Activated naive CD8-positive, alpha-beta T cell treated with anti-CD3 and anti-CD28 coated beads, Interleukin-2, amount 10 ng/mL, durations not matched to agents 7 days and 5 days (primary cell): ENCODE measurements at regions not wholly inside any gene's neighbourhood (a gene's known extent, or its start where the extent isn't known, plus 50 kb on each side); places are given as distances from the start of the nearest gene placed in this dataset.

Source experiments
- ATAC-seq: fragments of 150-1000 bp; cut with Tn5 transposase; one replicate; pipeline ENCODE4 v1.10.0; 2021; ENCODE audit warnings: low read depth, moderate library complexity
- POLR2A ChIA-PET: fragments of 350-600 bp; sonication (Branson Sonifier 250); formaldehyde crosslinking; loops from one replicate; lab custom pipeline; 2021; ENCODE audit warnings: antibody characterized with exemption; lab: Charles Lee
- DNase-seq: peaks from one replicate; pipeline ENCODE4 v3.0.0; 2021
- H3K27ac Mint-ChIP-seq: one replicate; pipeline ENCODE4 v1.8.0; 2022; ENCODE audit warnings: mild to moderate bottlenecking, mixed read lengths
- H3K27me3 Mint-ChIP-seq: one replicate; pipeline ENCODE4 v1.8.0; 2022; ENCODE audit warnings: mild to moderate bottlenecking, moderate library complexity, mixed read lengths
- H3K36me3 Mint-ChIP-seq: one replicate; pipeline ENCODE4 v1.8.0; 2021; ENCODE audit warnings: mild to moderate bottlenecking, mixed read lengths
- H3K4me1 Mint-ChIP-seq: one replicate; pipeline ENCODE4 v1.8.0; 2021; ENCODE audit warnings: mixed read lengths
- H3K4me3 Mint-ChIP-seq: one replicate; pipeline ENCODE4 v1.8.0; 2022; ENCODE audit warnings: mild to moderate bottlenecking, moderate library complexity, mixed read lengths
- H3K9me3 Mint-ChIP-seq: one replicate; pipeline ENCODE4 v1.8.0; 2021; ENCODE audit warnings: mixed read lengths

DNA sequence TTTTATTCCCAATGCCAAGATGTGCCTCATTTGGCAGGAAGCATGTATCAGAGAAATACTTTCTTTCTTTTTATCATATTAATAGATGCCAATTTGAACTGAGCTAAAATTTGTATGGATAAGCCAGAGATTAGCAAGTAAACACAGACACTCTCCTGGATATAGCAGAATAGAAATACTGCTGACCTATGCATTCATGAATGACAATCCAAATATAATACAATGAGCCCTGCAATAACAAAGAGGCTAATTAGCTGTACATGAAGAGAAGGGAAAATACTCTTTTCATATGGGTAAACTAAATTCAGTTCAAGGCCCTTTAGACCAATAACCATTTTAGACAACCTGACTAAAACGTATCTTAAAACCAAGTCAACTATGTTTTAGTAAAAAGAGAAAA is 388.1 kb upstream of the NR5A2 start:
- peaks cover 4% of the 10 kb centered on the region for H3K9me3 Mint-ChIP-seq
- H3K4me1 Mint-ChIP-seq = no peaks in the 10 kb centered on the region
- POLR2A ChIA-PET = no interaction called here
- no peak overlapping the region for H3K4me3 Mint-ChIP-seq
- no peak for ATAC-seq
- H3K36me3 Mint-ChIP-seq = no peaks in the 10 kb centered on the region
- peaks cover 2% of the 10 kb centered on the region for H3K27me3 Mint-ChIP-seq
- H3K27ac Mint-ChIP-seq = no peak overlapping the region
- DNase-seq = no peak

DNA sequence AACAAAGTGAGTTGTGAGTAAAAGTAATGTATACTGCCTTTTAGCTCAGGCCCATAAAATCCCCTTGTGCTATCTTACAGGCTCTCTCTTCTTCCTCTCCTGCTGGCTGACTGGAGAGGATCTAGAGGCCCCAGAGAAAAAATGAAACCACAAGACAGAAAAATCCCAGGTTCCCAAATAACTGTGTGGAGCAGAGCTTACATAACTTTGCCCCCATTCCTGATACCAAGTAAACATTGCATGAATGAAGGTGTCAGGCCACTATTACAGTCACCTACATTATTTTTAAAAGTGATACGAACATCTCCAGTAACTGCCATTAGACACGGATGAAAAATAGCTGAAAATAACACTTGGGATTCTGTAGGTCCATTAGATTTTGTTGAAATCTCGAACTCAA is 386.0 kb upstream of the NR5A2 start:
- Mint-ChIP-seq H3K9me3 (peaks cover 4% of the 10 kb centered on the region), H3K4me3 (no peak overlapping the region), H3K27ac (no peak overlapping the region), H3K27me3 (peaks cover 4% of the 10 kb centered on the region), H3K4me1 (no peaks in the 10 kb centered on the region), H3K36me3 (no peaks in the 10 kb centered on the region)
- ATAC-seq = no peak
- no peak for DNase-seq
- POLR2A ChIA-PET = no interaction called here

DNA sequence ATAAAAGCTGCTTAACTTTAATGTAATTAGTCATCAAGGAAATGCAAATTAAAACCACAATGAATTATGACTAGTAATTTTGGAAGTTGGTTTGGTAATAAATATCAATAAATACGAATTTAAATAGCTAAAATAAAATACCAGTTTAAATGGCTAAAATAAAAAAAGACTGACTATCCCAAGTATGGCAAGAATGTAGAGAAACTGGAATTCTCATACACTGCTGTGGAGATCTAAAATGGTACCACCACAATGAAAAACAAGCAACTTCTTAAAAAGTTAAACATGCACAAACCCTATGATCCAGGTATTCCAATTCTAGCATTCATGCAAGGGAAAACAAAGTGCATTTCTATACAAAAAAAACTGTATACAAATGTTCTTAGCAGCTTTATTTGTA is 382.6 kb upstream of the NR5A2 start:
- Mint-ChIP-seq H3K27me3 (peaks cover 2% of the 10 kb centered on the region), H3K4me1 (no peaks in the 10 kb centered on the region), H3K9me3 (peaks cover 9% of the 10 kb centered on the region), H3K36me3 (no peaks in the 10 kb centered on the region), H3K27ac (no peak overlapping the region), H3K4me3 (no peak overlapping the region)
- ATAC-seq (no peak), DNase-seq (no peak)
- POLR2A ChIA-PET = no interaction called here

DNA sequence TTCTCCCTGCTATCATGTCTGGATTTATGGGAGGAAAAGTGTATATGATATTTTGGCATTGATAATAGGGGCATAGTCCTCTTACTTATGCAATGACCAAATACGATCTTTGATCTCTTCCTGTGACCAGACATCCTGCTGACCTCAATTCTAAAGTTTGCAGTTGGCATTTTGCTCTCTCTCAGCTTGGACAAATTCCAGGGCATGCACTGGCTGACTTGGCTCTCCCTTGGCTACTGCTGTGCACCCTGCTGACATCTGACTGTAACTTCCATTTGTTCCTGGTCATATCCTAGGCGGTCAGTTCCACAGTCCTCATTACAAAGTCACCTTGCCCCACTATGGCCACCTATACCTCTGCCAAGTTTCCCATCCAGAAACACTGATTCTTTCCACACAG is 380.7 kb upstream of the NR5A2 start:
- Mint-ChIP-seq H3K9me3 (peaks cover 9% of the 10 kb centered on the region), H3K4me1 (no peaks in the 10 kb centered on the region), H3K4me3 (no peak overlapping the region), H3K27me3 (peaks cover 11% of the 10 kb centered on the region), H3K36me3 (no peaks in the 10 kb centered on the region), H3K27ac (no peak overlapping the region)
- no peak for ATAC-seq
- no peak for DNase-seq
- POLR2A ChIA-PET = no interaction called here

DNA sequence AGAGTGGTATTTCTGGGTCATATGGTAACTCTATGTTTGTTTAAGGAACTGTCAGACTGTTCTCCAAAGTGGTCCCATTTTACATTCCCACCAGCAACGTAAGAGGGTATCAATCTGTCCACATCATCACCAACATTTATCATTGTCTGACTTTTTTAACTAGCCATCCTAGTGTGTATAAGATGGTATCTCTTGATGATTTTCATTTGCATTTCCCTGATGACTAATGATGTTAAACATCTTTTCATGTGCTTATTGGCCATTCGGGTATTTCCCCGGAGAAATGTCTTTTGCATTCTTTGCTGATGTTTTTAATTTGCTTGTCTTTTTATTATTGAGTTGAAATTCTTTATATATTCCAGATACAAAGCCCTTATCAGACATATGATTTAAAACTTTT is 370.1 kb upstream of the NR5A2 start:
- H3K4me1 Mint-ChIP-seq = no peaks in the 10 kb centered on the region
- no peak overlapping the region for H3K27ac Mint-ChIP-seq
- POLR2A ChIA-PET = no interaction called here
- H3K4me3 Mint-ChIP-seq = no peak overlapping the region
- H3K36me3 Mint-ChIP-seq = no peaks in the 10 kb centered on the region
- H3K27me3 Mint-ChIP-seq = peaks cover 9% of the 10 kb centered on the region
- H3K9me3 Mint-ChIP-seq = peaks cover 2% of the 10 kb centered on the region
- ATAC-seq (no peak), DNase-seq (no peak)

DNA sequence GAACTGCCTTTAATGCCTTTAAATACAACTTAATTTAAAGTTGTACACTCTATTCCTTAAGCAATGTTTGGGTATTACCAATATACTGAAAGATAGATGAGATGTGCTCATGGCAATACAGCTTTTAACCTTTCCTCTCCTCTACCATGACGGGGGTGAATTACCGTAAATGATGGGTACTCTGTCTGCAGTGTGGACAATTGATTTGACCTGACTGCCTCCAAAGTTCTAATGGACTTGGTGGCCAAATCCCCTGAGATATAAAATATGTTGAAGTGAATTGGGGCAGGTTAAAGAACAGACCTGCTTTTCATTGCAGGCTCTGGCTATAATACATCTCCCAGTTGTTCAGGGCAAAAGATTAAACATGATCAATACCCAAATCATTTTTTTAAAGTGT is 367.4 kb upstream of the NR5A2 start:
- no peak for ATAC-seq
- Mint-ChIP-seq H3K27me3 (peaks cover 17% of the 10 kb centered on the region), H3K36me3 (no peaks in the 10 kb centered on the region), H3K4me1 (no peaks in the 10 kb centered on the region), H3K9me3 (no peaks in the 10 kb centered on the region), H3K4me3 (no peak overlapping the region), H3K27ac (no peak overlapping the region)
- DNase-seq = no peak
- POLR2A ChIA-PET = no interaction called here

DNA sequence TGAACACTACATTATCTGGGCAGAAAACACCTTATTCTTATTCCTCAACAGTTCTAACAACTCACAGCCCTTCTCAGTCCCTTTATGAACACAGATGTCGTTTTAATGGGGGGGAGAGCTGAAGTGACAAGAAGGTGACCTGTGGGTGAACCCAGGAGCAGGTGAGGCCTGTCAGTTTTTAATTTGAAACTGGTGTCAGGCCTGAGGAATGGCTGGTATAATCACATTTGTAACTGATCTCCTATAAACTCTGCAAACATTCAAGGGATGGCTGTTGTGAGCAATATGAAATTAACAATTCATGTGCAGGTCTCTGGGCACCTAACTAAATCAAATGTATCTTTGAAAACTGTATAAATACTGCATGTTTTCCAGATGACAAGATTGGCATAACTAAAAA is 362.1 kb upstream of the NR5A2 start:
- DNase-seq (no peak), ATAC-seq (no peak)
- Mint-ChIP-seq H3K9me3 (no peaks in the 10 kb centered on the region), H3K4me3 (no peak overlapping the region), H3K36me3 (no peaks in the 10 kb centered on the region), H3K27me3 (peaks cover 22% of the 10 kb centered on the region), H3K4me1 (no peaks in the 10 kb centered on the region), H3K27ac (no peak overlapping the region)
- POLR2A ChIA-PET = no interaction called here

DNA sequence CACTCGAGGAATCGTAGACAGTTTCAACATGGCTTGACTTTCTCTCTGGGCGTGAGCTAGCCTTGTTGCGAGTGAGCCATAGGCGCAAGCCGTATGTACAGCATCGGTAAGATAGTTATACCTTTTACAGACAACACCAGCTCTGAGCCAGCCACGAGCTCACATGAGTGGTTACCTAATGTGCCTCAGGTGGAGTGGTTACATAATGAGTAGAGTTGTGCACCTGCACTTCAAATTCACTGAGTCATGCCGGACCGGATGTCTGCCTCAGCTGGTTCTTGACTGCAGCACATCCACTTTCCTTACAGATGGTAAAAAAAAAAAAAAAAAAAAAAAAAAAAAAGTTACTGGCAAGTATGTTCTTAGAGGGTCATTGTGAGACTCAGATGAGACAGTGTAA is 360.4 kb upstream of the NR5A2 start:
- no peak for DNase-seq
- POLR2A ChIA-PET = no interaction called here
- no peak for ATAC-seq
- Mint-ChIP-seq H3K4me3 (no peak overlapping the region), H3K4me1 (no peaks in the 10 kb centered on the region), H3K27ac (no peak overlapping the region), H3K9me3 (no peaks in the 10 kb centered on the region), H3K27me3 (peaks cover 25% of the 10 kb centered on the region), H3K36me3 (no peaks in the 10 kb centered on the region)

DNA sequence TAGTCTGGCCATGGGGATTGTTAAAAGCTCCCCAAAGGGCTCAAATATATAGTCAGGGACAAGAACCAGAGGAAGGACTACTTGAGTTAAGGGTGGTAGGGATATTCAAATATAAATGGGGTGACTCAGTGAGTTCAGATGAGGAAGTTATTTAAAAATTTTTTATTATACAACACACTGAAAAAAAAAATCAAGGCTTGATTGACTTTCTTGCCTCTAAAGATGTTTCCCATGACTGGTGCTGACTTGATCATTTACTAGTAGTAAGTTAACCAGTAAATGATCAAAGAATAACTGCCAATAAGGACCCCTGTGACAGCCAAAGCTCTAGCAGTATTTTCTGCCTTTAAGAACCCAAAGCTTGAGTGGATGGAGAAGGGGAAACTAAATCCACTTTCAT is 357.6 kb upstream of the NR5A2 start:
- Mint-ChIP-seq H3K36me3 (no peaks in the 10 kb centered on the region), H3K4me3 (no peak overlapping the region), H3K27me3 (peaks cover 19% of the 10 kb centered on the region), H3K4me1 (no peaks in the 10 kb centered on the region), H3K27ac (no peak overlapping the region), H3K9me3 (no peaks in the 10 kb centered on the region)
- no peak for ATAC-seq
- no peak for DNase-seq
- POLR2A ChIA-PET = no interaction called here

DNA sequence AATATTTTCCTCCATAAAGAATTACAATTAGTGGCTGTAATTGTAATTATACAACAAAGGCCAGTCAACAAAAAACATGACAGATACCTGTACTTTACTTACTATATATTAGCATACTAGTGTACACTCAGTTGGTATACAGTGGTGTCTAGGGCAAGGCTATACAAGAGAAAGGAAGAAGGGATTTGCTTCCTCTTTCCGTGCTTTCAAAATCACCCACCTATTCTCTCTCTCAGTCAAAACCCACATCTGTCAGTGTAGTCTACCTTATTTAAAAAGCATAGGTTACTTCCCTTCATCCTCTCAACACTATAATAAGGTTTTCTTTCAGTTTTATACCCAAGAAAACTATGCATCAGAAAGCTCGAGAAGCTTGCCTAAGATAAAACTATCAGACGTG is 355.8 kb upstream of the NR5A2 start:
- no peak overlapping the region for H3K27ac Mint-ChIP-seq
- H3K4me1 Mint-ChIP-seq = no peaks in the 10 kb centered on the region
- H3K4me3 Mint-ChIP-seq = no peak overlapping the region
- no peaks in the 10 kb centered on the region for H3K9me3 Mint-ChIP-seq
- H3K27me3 Mint-ChIP-seq = peaks cover 26% of the 10 kb centered on the region
- DNase-seq = no peak
- no peaks in the 10 kb centered on the region for H3K36me3 Mint-ChIP-seq
- no peak for ATAC-seq
- POLR2A ChIA-PET = no interaction called here

DNA sequence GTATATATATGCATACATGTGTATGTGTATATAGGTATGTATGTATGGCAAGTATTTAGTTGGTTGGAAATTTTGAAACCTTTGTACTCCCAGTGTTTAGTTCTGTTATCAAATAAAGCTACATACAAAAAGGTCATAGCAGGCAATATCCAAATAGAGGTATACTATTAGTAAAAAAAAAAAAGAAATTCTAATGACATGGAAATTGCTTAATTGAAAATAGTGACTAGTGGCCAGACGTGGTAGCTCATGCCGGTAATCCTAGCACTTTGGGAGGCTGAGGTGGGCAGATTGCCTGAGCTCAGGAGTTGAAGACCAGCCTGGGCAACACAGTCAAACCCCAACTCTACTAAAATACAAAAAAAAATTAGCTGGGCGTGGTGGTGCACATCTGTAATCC is 351.6 kb upstream of the NR5A2 start:
- POLR2A ChIA-PET = interaction anchor here (0.7 kb wide), 1 partner anchor 15 kb away, joined by 3 read pairs; no protein-coding TSS in a partner anchor
- peaks cover 25% of the 10 kb centered on the region for H3K27me3 Mint-ChIP-seq
- H3K9me3 Mint-ChIP-seq = no peaks in the 10 kb centered on the region
- no peak for DNase-seq
- H3K4me3 Mint-ChIP-seq = no peak overlapping the region
- no peak overlapping the region for H3K27ac Mint-ChIP-seq
- H3K36me3 Mint-ChIP-seq = no peaks in the 10 kb centered on the region
- no peak for ATAC-seq
- no peaks in the 10 kb centered on the region for H3K4me1 Mint-ChIP-seq

DNA sequence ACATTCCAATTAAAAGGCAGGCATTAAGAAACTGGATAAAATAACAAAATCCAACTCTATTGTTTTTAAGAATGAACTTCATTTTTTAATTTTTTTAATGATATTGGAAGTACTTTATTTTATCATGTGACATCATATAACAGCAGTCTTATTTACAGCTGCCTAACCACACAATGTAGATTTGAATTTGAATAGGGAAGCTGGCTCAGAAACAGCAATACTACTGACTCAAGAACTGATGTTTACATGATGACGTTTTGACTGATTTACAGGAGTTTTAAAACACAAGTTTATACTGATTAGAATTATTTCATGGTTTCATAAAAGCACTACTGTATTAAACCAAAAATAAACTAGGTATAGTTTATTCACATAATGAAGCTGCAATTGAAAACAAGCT is 348.7 kb upstream of the NR5A2 start:
- Mint-ChIP-seq H3K27me3 (peaks cover 28% of the 10 kb centered on the region), H3K9me3 (no peaks in the 10 kb centered on the region), H3K27ac (no peak overlapping the region), H3K4me1 (no peaks in the 10 kb centered on the region), H3K36me3 (no peaks in the 10 kb centered on the region), H3K4me3 (no peak overlapping the region)
- POLR2A ChIA-PET = no interaction called here
- DNase-seq (no peak), ATAC-seq (no peak)

DNA sequence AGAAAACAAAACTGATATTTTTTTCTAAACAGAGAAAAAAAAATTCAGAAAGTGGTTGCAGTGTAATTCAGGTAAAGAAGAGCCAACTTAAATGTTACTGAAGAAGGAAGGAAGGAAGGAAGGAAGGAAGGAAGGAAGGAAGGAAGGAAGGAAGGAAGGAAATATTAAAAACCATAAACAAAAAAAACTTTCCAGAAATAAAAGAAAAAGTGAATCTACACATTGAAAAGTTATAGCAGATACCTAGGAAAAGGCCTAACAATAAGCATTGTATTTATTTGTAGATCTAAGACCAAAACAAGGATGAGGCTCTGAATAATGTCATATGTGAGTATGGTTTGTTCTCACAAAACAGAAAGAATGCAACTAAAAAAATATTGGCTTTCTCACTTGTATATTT is 345.4 kb upstream of the NR5A2 start:
- POLR2A ChIA-PET = no interaction called here
- H3K27ac Mint-ChIP-seq = no peak overlapping the region
- ATAC-seq (no peak), DNase-seq (no peak)
- peaks cover 20% of the 10 kb centered on the region for H3K27me3 Mint-ChIP-seq
- no peak overlapping the region for H3K4me3 Mint-ChIP-seq
- no peaks in the 10 kb centered on the region for H3K9me3 Mint-ChIP-seq
- no peaks in the 10 kb centered on the region for H3K4me1 Mint-ChIP-seq
- no peaks in the 10 kb centered on the region for H3K36me3 Mint-ChIP-seq

DNA sequence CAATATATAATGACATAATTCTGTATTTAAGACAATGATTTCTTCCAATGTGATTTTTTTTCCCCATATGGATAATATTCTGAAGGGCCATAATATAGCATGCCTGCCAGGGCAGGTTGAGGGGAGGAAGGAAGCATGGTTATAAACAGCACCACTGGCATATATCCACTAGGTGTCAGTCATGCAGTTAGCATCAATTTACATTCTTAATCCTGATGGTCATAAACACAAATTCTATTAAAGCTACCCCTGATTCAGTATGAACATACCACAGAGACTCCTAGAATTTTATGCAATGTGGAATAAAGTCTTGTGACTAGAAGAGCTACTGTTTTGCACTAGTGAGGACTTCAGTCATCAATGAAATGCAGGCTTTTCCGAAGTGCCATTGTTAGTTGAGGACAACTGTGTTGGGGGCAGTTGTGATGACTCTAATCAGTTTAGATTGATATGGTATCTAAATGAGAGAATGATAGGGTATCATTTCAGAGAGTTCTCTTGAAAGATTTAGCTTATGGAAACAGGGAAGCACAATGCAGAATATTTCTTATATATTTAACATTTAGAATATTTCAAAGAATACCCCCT is 342.7 kb upstream of the NR5A2 start:
- Mint-ChIP-seq H3K4me1 (no peaks in the 10 kb centered on the region), H3K9me3 (no peaks in the 10 kb centered on the region), H3K27ac (no peak overlapping the region), H3K4me3 (no peak overlapping the region), H3K27me3 (peaks cover 29% of the 10 kb centered on the region), H3K36me3 (no peaks in the 10 kb centered on the region)
- no peak for DNase-seq
- POLR2A ChIA-PET = no interaction called here
- no peak for ATAC-seq

DNA sequence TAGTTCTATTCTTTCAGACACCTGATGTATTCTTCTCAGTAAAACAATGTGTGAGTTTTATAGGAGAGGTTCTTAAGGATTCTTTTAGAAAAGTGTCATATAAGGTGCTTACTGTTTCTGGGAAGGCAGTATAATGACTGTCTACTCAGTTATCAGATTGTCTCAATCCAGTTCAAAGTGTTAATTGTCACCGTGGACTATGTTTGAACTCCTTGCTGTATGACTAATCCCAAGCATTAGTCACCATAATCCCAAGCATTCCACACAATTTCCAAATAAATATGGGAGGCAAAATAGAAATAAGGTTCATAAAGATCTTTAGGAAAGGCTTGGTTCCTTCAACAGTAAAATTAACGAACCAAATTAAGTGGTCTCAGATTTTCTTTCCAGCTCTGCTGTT is 342.1 kb upstream of the NR5A2 start:
- POLR2A ChIA-PET = no interaction called here
- DNase-seq (no peak), ATAC-seq (no peak)
- Mint-ChIP-seq H3K4me1 (no peaks in the 10 kb centered on the region), H3K27ac (no peak overlapping the region), H3K36me3 (no peaks in the 10 kb centered on the region), H3K9me3 (no peaks in the 10 kb centered on the region), H3K4me3 (no peak overlapping the region), H3K27me3 (peaks cover 32% of the 10 kb centered on the region)
